ENCODE measurements at regions not wholly inside any gene's neighbourhood (a gene's known extent, or its start where the extent isn't known, plus 50 kb on each side); places are given as distances from the start of the nearest gene placed in this dataset.
"Not testable (repeated sequence)": the region's sequence is repeated elsewhere in the genome, so short reads cannot be mapped to it uniquely, and the experiment has no call there.

DNA sequence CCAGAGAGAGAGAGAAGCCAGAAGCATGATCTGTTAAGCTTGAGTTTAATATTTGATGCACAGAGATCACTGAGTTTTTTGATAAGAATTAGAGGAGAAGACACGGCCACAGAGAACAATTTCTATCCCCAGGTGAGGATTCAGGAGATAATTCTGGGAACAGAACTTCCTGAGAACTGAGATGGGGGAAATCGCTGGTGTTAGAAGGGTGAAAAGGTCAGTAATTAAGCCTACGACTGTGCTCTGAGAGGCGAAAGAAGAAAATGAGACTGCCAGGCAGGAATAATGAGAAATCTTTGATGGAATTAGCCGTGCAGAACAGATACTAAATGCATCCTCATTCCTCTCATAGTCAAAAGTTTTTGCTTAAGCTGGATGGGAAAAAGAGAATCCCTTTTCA is 61.9 kb upstream of the EEF2KMT start:
- not testable (repeated sequence) for TF ChIP-seq EZH2 (conservative IDR thresholded peaks at IDR 0.05; ENCODE audit: low read depth, low read length); MAX (IDR thresholded peaks at IDR 0.05); ZSCAN12 (CRISPR knock-in tag; IDR thresholded peaks at IDR 0.05)

Data from HepG2 (cell line).